ENCODE measurements at regions not wholly inside any gene's neighbourhood (a gene's known extent, or its start where the extent isn't known, plus 50 kb on each side); places are given as distances from the start of the nearest gene placed in this dataset.

DNA sequence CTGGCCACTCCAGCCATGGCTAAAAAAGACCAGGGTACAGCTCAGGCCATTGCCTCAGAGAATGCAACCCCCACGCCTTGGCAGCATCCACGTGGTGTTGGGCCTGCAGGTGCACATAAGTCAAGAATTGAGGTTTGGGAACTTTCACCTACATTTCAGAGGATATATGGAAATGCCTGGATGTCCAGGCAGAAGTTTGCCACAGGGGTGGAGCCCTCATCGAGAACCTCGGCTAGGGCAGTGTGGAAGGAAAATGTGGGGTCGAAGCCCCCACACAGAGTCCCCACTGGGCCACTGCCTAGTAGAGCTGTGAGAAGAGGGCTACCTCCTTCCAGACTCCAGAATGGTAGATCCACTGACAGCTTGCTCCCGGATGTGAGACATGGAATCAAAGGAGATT, 477.3 kb downstream of the LPIN1 start:
- TF ChIP-seq POLR2A (IDR thresholded peaks at IDR 0.05) (no peak), CTCF (IDR thresholded peaks at IDR 0.05) (no peak)
